ENCODE measurements at regions not wholly inside any gene's neighbourhood (a gene's known extent, or its start where the extent isn't known, plus 50 kb on each side); places are given as distances from the start of the nearest gene placed in this dataset.

DNA sequence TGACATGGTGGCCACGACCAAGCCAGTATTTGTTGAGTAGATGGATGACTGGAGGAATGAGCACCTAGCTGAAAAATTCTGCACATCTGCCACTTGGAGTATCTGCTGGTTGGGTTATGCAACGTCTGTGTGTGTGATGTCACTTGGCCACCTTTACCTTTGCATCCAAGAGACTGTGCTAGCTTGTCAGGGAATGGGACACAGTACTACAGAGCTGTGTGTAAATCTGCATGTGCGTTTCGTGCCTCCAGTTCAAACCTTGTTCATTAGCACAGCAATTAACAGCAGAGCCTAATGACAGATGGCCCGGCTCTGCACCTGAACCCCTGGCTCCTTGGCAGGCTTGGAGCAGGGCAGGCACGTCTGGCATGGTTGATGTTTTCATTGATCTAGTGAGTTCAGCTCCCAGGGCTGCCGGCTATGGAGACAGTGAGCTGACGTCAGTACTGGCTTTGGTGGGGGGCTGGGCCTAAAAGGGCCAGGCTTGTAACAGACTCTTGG is 188.4 kb upstream of the NAV2 start:
- H3K27me3 ChIP-seq (ENCODE audit: insufficient read depth, low read length): peaks cover 10% of the 10 kb centered on the region
- FAIRE-seq (no peak), DNase-seq (ENCODE audit: low read depth) (no peak)
- H3K36me3 Mint-ChIP-seq (ENCODE audit: low read depth, unreplicated experiment): no peaks in the 10 kb centered on the region
- H3K79me2 ChIP-seq (ENCODE audit: insufficient read depth, low read length): no peaks in the 10 kb centered on the region
- H4K20me1 ChIP-seq (ENCODE audit: insufficient read depth, low read length): no peaks in the 10 kb centered on the region
- H3K4me1 ChIP-seq (ENCODE audit: insufficient read depth, low read length): no peaks in the 10 kb centered on the region
- H3K4me1 Mint-ChIP-seq (ENCODE audit: low read depth, unreplicated experiment): peaks cover 2% of the 10 kb centered on the region
- H3K9me3 Mint-ChIP-seq (ENCODE audit: unreplicated experiment): peaks cover 3% of the 10 kb centered on the region
- H3K4me3 Mint-ChIP-seq (ENCODE audit: unreplicated experiment): no peak overlapping the region
- TF ChIP-seq EZH2 (IDR thresholded peaks at IDR 0.05; ENCODE audit: insufficient read depth, low read length): no peak
- TF ChIP-seq, protein P1, sequence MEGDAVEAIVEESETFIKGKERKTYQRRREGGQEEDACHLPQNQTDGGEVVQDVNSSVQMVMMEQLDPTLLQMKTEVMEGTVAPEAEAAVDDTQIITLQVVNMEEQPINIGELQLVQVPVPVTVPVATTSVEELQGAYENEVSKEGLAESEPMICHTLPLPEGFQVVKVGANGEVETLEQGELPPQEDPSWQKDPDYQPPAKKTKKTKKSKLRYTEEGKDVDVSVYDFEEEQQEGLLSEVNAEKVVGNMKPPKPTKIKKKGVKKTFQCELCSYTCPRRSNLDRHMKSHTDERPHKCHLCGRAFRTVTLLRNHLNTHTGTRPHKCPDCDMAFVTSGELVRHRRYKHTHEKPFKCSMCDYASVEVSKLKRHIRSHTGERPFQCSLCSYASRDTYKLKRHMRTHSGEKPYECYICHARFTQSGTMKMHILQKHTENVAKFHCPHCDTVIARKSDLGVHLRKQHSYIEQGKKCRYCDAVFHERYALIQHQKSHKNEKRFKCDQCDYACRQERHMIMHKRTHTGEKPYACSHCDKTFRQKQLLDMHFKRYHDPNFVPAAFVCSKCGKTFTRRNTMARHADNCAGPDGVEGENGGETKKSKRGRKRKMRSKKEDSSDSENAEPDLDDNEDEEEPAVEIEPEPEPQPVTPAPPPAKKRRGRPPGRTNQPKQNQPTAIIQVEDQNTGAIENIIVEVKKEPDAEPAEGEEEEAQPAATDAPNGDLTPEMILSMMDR (IDR thresholded peaks at IDR 0.05; ENCODE audit: insufficient read depth, low read depth, low read length): no peak
- no peak overlapping the region for H3K4me3 ChIP-seq (ENCODE audit: insufficient read depth, low read depth, low read length)
- H3K9ac ChIP-seq (ENCODE audit: low read length): no peak overlapping the region
- H3K36me3 ChIP-seq (ENCODE audit: insufficient read depth, low read length): no peaks in the 10 kb centered on the region
- no peak overlapping the region for H3K27ac ChIP-seq (ENCODE audit: low read depth, low read length)
- H3K27ac Mint-ChIP-seq (ENCODE audit: unreplicated experiment): no peak overlapping the region
- no peaks in the 10 kb centered on the region for H3K9me3 ChIP-seq (ENCODE audit: insufficient read depth, low read depth, low read length)
- H3K4me2 ChIP-seq (ENCODE audit: low read length): no peak overlapping the region
- H2AFZ ChIP-seq (ENCODE audit: low read depth, low read length): peak overlapping the region; percentile 69
- peaks cover 54% of the 10 kb centered on the region for H3K27me3 Mint-ChIP-seq (ENCODE audit: low read depth, unreplicated experiment)

- H3K27me3 Mint-ChIP-seq (ENCODE audit: low read depth, unreplicated experiment): peaks cover 49% of the 10 kb centered on the region
- Histone ChIP-seq H3K27ac (ENCODE audit: low read depth, low read length) (no peak overlapping the region), H3K4me2 (ENCODE audit: low read length) (no peak overlapping the region), H3K9me3 (ENCODE audit: insufficient read depth, low read depth, low read length) (no peaks in the 10 kb centered on the region), H3K27me3 (ENCODE audit: insufficient read depth, low read length) (peaks cover 19% of the 10 kb centered on the region), H3K9ac (ENCODE audit: low read length) (no peak overlapping the region), H2AFZ (ENCODE audit: low read depth, low read length) (no peak overlapping the region), H4K20me1 (ENCODE audit: insufficient read depth, low read length) (no peaks in the 10 kb centered on the region), H3K4me1 (ENCODE audit: insufficient read depth, low read length) (no peaks in the 10 kb centered on the region), H3K36me3 (ENCODE audit: insufficient read depth, low read length) (no peaks in the 10 kb centered on the region), H3K79me2 (ENCODE audit: insufficient read depth, low read length) (no peaks in the 10 kb centered on the region), H3K4me3 (ENCODE audit: insufficient read depth, low read depth, low read length) (no peak overlapping the region)
- no peaks in the 10 kb centered on the region for H3K36me3 Mint-ChIP-seq (ENCODE audit: low read depth, unreplicated experiment)
- no peak for TF ChIP-seq EZH2 (IDR thresholded peaks at IDR 0.05; ENCODE audit: insufficient read depth, low read length)
- TF ChIP-seq, protein P1 (IDR thresholded peaks at IDR 0.05; ENCODE audit: insufficient read depth, low read depth, low read length): no peak
- H3K4me3 Mint-ChIP-seq (ENCODE audit: unreplicated experiment): no peak overlapping the region
- H3K4me1 Mint-ChIP-seq (ENCODE audit: low read depth, unreplicated experiment): peaks cover 2% of the 10 kb centered on the region
- no peak for FAIRE-seq
- no peak overlapping the region for H3K27ac Mint-ChIP-seq (ENCODE audit: unreplicated experiment)
- DNase-seq (ENCODE audit: low read depth): no peak
- peaks cover 1% of the 10 kb centered on the region for H3K9me3 Mint-ChIP-seq (ENCODE audit: unreplicated experiment)
Measured at GRCh38 chr11:19520681-19521080, 192.0 kb upstream of the NAV2 start.

DNA sequence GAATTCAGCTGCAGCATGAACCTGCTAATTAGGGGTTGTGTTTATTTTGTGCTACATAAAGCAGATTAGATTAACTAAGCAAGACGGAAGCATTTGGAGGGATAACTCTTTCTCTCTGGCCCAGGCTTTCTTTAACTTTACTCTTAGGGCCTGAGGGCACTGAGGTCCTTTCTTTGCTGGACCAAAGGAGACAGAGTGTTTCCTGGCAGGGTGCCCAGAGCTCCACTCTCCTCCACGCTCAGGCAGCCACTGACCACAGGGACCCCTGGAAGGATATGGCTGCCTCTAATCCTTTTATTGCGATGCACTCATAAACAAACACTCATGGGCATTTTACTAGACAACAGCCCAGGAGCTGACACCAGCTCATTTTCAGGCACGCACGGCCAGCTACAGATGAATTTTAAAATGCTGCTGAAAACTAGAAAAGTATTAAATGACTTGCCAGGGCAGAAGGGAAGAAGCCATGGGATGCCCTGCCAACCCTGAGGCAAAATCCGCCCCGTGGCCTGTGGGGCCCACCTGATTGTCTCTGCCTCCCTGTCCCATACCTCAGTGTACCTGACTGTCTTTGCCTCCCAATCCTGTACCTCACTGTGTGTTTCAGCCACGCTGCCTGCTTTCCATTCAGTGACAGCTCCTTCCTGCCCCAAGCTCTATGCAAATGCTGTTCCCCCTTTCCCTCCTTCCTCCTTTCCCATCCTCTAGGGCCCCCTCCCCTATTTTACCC is 192.6 kb upstream of the NAV2 start:
- no peak for FAIRE-seq

More for the DNA sequence above, 192.6 kb upstream of the NAV2 start:
- Histone ChIP-seq H3K9ac (ENCODE audit: low read length) (no peak overlapping the region), H3K27ac (ENCODE audit: low read depth, low read length) (no peak overlapping the region), H2AFZ (ENCODE audit: low read depth, low read length) (no peak overlapping the region), H3K27me3 (ENCODE audit: insufficient read depth, low read length) (peaks cover 21% of the 10 kb centered on the region), H3K36me3 (ENCODE audit: insufficient read depth, low read length) (no peaks in the 10 kb centered on the region), H3K4me2 (ENCODE audit: low read length) (no peak overlapping the region), H3K79me2 (ENCODE audit: insufficient read depth, low read length) (no peaks in the 10 kb centered on the region), H3K4me1 (ENCODE audit: insufficient read depth, low read length) (no peaks in the 10 kb centered on the region), H3K4me3 (ENCODE audit: insufficient read depth, low read depth, low read length) (no peak overlapping the region), H3K9me3 (ENCODE audit: insufficient read depth, low read depth, low read length) (no peaks in the 10 kb centered on the region), H4K20me1 (ENCODE audit: insufficient read depth, low read length) (no peaks in the 10 kb centered on the region)
- no peaks in the 10 kb centered on the region for H3K36me3 Mint-ChIP-seq (ENCODE audit: low read depth, unreplicated experiment)
- peaks cover 2% of the 10 kb centered on the region for H3K4me1 Mint-ChIP-seq (ENCODE audit: low read depth, unreplicated experiment)
- H3K9me3 Mint-ChIP-seq (ENCODE audit: unreplicated experiment): no peaks in the 10 kb centered on the region
- TF ChIP-seq, protein P1 (IDR thresholded peaks at IDR 0.05; ENCODE audit: insufficient read depth, low read depth, low read length): no peak
- no peak for TF ChIP-seq EZH2 (IDR thresholded peaks at IDR 0.05; ENCODE audit: insufficient read depth, low read length)
- no peak for DNase-seq (ENCODE audit: low read depth)
- peaks cover 46% of the 10 kb centered on the region for H3K27me3 Mint-ChIP-seq (ENCODE audit: low read depth, unreplicated experiment)
- H3K27ac Mint-ChIP-seq (ENCODE audit: unreplicated experiment): no peak overlapping the region
- H3K4me3 Mint-ChIP-seq (ENCODE audit: unreplicated experiment): no peak overlapping the region
